Adrenal gland (tissue), 5 donors: ENCODE measurements at regions not wholly inside any gene's neighbourhood (a gene's known extent, or its start where the extent isn't known, plus 50 kb on each side); places are given as distances from the start of the nearest gene placed in this dataset.

Experiments used
- POLR2A ChIP-seq, 2 donors: fragments of 450-650 bp; IDR thresholded peaks; one replicate each; pipeline ENCODE4 v1.6.1; 2017; ENCODE audit warnings: antibody characterized with exemption in 2 of 2, mild to moderate bottlenecking in 2 of 2, moderate library complexity in 1 of 2
- TF ChIP-seq, protein P1 (sequence below), 6 experiments: fragments of 450-650 bp in 4 of 6; fragments of 200-600 bp in 2 of 6; sonication (generic) in 1 of 6; IDR thresholded peaks; 1 replicate in 5 of 6; 2 replicates in 1 of 6; pipeline versions ENCODE4 v1.5.1 to v1.8.0; 2016 to 2021; ENCODE audit warnings: antibody characterized with exemption in 6 of 6, mild to moderate bottlenecking in 2 of 6, moderate library complexity in 1 of 6
- donor health status: DM: no; HTN: no; CAD: no.

DNA sequence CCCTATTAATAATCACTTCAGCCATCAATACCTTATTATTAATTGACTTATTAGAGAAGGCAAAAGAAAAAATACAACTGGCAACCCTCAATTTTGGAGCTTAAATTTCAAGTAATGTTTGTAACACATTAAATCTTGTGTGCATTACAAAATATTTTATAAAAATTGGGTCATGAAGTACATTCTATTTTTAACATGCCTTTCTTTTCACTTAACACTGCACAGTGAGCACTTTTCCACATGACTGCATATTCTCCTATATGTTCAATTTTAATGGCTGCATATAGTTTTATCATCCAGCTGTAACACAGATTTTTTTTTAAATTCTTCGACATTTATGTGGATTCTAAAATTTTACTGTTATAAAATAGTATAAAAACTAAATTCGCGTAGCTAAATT lies 92.5 kb downstream of the SLC17A6 start:
- TF ChIP-seq, protein P1, sequence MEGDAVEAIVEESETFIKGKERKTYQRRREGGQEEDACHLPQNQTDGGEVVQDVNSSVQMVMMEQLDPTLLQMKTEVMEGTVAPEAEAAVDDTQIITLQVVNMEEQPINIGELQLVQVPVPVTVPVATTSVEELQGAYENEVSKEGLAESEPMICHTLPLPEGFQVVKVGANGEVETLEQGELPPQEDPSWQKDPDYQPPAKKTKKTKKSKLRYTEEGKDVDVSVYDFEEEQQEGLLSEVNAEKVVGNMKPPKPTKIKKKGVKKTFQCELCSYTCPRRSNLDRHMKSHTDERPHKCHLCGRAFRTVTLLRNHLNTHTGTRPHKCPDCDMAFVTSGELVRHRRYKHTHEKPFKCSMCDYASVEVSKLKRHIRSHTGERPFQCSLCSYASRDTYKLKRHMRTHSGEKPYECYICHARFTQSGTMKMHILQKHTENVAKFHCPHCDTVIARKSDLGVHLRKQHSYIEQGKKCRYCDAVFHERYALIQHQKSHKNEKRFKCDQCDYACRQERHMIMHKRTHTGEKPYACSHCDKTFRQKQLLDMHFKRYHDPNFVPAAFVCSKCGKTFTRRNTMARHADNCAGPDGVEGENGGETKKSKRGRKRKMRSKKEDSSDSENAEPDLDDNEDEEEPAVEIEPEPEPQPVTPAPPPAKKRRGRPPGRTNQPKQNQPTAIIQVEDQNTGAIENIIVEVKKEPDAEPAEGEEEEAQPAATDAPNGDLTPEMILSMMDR (IDR thresholded peaks at IDR 0.05) = no peak
- TF ChIP-seq POLR2A (IDR thresholded peaks at IDR 0.05) = no peak
